GM21786 (cell line): ENCODE measurements at regions not wholly inside any gene's neighbourhood (a gene's known extent, or its start where the extent isn't known, plus 50 kb on each side); places are given as distances from the start of the nearest gene placed in this dataset.

ENCODE experiments used
- ATAC-seq: cut with Tn5 transposase; IDR thresholded peaks from one replicate; pipeline ENCODE4 v1.9.1; 2021; ENCODE audit not compliant: unreplicated experiment

DNA sequence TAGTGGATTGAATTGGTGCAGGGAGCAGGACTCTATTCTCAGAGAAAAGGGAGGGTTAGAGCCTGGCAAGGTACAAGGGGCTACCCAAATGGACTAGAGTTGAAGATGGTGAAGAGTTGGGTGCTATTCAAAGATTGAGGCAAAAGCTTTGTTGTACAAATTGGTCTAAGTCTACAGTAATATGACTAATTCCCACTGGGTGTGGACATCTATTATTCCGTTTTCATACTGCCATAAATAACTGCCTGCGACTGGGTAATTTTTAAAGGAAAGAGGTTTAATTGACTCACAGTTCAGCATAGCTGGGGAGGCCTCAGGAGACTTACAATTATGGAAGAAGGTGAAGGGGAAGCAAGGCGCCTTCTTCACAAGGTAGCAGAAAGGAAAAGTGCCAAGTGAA is 266.3 kb downstream of the TPBG start:
- no peak for ATAC-seq

DNA sequence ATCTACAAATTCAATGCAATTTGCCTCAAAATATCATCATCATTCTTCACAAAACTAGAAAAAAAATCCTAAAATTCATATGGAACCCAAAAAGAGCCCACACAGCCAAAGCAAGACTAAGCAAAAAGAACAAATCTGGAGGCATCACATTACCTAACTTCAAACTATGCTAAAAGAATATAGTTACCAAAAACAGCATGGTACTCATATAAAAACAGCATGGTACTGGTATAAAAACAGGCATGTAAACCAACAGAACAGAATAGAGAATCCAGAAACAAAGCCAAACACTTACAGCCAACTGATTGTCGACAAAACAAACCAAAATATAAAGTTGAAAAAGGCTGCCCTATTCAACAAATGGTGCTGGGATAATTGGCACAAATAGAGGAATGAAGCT is 278.1 kb downstream of the TPBG start:
- no peak for ATAC-seq

DNA sequence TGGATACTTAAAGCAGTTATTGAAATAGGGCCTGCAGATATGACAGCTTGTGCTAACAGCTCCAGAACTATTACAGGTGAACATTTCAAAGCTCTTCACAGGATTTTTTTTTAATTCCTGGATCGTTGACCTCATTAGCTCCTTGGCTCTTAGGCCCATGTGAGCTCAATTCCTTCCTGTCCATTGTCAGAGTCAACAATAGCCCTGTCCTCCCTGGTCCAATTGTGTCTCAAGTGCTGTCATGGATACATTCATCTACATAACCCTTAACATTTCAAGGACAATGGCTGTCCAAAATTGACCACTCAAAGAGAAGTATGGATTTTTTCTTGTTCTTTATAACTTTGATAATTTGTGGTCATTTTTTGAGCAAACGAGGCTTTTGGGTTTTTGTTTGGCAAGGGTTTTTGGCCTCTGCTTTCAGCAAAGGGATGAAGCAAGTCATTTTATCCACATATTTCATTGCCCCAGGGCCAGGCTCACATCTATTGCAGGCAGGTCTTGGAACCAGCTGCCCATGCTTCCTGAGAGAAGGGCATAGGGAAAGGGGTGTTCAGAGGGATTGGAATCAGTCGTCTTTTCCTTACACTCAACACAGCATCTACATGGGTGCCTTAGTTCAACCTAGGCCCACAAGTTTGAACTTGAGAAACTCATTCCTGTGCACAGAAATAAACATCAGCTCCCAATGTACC is 282.1 kb downstream of the TPBG start:
- no peak for ATAC-seq

DNA sequence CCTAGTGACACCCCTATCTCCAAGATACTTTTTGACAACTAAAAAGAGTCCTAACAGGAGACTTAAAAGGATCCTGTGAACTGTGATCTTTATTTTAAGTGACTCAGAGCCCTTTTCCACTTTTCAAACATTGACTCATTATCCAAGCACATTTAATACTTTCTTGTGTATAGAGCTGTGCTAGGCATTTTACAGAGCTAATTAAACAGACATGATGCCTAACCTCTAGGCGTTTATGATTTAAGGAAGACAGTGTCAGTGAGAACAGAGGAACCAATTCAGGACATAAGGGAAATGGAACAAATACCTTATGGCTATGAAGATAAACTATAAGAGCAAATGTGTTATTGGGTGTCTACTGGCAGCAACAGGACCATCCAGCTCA is 282.6 kb downstream of the TPBG start:
- ATAC-seq: no peak

DNA sequence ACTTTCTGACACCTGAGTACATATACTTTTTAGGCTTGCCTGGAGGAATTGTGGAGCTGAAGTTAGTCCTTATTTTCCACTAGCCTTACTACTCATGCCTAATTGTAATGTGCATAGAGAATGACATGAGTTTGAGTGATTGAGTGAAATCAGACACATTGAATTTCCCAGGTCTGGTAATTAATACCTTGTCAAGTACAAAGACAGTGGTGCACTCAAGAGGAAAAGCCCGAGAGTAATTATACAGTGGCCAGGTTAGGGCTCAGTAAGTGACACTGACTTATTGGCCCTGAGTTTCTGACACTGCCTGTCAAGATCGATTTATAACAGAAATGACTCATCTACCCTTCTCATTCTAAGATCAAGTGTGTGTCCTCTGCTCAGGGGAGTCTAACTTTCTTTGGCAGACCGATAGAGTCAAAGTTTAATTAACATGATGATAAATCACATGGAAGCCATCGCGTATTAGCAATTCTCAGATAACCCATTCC is 288.3 kb downstream of the TPBG start:
- no peak for ATAC-seq

DNA sequence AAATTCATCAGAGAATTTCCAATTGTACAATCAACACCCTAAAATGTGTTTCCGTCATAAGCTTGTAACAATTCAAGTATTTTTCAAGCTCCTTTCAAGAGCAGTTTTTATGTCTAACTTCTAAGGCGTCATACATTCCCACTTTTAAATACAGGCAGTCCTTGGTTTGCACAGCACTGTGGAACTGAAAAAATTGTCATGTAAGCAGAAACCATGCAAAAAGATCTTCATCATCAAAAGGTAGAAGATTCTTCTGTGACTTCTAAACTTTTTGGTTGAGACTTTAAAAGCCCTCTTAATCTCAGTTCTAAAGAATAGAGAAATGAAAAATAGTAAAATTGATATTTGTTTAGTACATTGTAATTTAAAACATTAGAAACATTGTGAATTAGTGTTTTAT is 315.6 kb downstream of the TPBG start:
- no peak for ATAC-seq

DNA sequence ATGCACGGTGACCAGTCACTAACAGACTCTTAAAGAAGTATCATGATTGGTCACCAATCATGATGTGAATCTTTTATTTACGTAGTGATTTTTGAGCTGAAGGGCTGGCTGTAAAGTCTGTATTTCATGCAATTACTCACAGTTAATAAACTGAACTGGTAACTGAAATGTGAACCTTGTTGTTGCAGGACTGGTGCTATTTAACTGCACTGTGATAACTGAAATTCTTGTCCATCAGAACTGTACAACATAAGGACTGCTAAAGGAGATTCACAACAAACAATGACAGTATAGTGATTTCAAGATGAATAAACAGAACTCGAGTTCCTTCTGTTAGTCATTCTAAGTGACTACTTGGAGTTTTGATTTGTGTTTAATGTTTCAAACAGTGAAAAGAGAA is 316.6 kb downstream of the TPBG start:
- ATAC-seq: no peak

DNA sequence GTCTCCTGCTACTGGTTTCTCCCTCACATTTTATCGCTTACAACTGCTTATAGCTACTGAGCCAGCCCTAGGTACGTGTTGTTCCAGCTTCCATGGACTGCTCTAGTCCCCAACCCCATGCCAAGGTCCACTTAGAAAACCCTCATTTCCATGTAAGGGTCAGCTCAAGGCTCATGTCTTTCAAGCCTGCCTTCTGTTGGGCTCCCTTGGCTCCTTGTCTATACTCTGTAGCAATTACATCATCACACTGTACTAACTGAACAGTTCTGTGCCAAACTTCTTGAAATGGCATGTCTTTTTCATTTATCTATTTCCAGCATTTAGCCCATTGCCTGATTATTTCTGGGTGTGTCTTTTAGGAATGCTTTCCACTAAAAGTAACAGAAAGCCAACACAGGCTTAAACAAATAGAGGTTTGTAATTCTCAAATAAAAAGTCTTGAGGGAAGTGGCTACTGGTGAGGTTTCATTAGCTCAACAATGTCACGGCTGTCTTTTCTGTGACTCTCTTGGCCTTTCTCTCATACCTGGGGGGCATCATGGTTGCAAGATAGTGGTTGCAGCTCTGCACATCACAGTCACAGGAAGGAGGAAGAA is 317.6 kb downstream of the TPBG start:
- no peak for ATAC-seq

DNA sequence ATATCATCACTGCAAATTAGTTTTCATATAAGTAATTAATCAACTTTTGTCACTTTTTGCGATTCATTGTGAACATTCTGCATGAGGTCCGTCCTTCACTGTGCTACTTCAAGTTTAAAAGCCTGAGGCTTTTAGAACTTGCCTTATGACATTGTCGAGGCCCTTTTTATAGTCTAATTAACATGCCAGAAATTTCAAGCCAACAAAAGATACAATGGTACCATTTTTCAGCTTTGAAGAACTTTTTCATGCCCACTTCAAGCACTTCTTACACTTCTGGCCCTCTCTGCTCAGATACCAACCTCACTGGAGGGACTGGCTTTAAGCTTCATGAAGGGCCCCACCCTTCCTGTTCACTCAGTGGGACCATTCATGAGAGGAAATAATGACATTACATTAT is 323.1 kb downstream of the TPBG start:
- no peak for ATAC-seq

DNA sequence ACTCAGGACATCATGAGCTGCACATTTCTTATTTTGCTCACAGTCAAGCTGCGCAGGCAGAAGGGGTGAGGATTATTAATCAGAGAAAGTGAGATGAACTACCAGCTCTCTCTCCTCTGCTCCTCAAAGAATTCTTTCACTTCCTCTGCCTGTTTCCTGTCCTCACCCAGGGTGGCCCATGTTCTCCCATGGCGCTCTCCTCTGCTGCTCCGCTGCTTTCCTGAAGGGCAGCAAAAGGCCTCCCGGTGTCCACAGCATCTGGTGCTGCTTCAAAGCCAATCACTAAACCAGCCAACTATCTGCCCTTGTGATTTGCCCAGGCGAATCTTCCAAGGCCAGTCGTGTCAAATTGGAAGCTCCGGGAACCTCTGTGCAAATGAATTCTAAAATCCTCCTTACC is 324.2 kb downstream of the TPBG start:
- ATAC-seq: no peak

DNA sequence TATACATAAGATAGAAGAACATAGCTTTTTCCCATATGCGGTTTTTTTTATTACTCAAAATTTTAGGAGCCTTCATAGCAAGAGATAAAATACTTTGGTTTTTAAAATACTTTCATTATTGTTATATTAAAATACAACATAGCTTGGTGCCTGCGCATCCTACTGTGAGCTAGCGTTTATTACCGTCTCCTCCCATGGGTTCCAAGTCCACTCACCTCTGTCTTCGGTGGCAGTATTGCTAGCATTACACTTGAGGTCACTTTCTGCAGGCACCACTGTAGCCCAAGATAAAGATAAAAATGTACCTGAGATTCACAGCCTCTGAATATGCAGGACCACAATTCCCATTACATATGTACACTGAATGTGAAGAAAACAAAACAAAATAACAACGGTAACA is 326.7 kb downstream of the TPBG start:
- no peak for ATAC-seq

DNA sequence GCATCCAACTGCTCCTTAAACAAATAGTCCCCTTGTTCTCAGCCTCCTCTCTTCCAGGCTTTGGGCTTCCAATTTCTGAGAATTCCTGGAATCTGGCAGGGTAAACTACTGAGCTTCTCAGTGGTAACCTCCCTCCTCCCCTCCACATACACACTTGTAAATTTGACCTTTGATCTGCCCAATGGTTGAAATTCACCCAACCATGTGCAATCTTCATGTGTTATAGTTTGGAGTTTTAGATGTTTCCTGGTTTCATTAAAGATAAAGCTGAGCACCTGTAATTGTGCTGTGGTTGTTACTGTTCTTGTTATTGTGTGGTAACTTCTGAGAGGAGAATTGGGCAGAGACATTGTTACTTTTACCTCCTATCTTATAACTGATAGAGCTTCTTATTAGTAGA is 328.4 kb downstream of the TPBG start:
- no peak for ATAC-seq

DNA sequence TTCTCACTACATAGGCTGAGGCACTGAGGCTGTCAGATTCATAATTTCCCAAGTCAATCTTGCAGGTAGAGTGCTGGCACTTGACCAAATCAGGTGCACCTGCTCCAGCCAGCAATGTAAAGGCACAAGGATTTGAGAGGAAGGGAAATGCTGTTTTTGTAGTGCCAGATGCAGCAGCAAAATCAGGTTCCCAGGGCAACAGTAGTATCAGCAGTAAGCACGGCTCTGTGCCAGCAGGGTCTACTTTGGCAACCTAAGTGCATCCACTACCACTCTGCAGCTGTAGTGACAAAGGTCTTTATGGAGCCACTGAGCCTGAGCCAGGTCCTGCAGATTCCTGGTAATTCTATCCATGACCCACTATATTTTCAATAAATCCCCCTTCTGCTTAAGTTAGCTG is 329.5 kb downstream of the TPBG start:
- ATAC-seq: no peak

DNA sequence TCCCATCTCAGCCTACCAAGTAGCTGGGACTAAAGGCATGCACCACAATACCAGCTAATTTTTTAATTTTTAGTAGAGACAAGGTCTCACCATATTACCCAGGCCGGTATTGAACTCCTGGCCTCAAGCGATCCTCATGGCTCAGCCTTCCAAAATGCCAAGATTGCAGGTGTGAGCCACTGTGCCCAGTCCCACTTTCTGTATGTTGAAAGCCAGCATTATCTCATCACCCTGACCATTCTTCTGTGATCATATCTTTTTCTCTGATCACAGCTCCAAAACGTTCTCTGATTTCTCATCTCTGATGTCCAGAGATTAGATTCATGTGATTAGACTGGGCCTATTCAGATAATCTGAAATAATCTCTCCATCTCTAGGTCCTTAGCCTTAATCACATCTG is 337.7 kb downstream of the TPBG start:
- ATAC-seq: no peak

DNA sequence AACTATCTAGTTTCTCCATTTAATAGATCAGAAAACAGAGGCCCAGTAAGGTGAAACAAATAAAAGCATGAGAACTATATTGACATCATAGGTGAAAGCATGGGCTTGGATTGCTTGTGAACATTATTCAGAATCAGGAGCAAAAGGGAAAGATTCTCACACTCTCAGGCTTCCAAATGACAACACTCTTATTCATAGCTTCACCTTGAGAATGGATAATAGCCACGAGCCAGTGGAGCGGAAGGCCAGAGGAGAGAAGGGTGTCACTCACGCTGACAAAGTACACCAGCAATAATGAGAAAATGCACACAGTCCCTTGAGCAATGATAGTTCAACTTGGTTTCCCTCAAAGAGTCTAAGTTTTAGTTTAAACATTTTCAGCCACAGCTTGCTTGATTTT is 339.0 kb downstream of the TPBG start:
- no peak for ATAC-seq

DNA sequence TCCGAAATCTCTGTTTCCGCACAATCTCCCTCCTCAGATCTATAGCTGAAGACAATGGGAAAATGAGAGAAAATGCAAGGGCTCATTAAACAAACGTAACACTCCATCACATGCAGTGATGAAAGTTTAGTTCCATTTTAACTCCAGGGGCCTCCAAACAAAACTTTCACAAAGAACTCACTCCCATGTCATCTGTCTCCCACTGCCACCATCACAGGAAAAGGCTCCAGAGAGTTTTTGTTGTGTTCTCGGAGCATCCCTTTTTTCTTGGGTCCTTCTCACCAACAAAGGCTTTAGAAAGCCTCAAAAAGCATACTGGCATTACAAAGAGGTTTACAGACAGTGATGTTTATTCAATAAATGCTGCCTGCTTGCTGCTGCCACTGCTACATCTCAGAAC is 339.6 kb downstream of the TPBG start:
- ATAC-seq: no peak

DNA sequence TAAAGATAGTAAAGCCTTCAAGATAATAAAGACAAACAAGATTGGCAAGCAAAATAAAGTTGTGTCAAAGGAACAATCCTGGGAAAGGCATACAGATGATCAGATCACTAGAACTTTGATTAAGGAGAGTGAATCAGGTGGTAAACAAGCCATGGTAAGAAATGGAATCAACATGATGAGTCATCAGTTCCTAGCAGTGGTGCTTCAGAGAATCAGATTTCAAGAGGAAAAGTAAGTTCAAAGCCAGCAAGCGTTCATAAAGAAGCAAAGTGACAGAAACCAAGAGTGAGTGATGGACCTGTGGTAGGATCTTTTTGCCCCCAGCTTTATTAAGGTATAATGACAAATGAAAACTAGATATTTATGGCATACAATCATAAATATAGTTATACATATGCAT is 340.4 kb downstream of the TPBG start:
- no peak for ATAC-seq

DNA sequence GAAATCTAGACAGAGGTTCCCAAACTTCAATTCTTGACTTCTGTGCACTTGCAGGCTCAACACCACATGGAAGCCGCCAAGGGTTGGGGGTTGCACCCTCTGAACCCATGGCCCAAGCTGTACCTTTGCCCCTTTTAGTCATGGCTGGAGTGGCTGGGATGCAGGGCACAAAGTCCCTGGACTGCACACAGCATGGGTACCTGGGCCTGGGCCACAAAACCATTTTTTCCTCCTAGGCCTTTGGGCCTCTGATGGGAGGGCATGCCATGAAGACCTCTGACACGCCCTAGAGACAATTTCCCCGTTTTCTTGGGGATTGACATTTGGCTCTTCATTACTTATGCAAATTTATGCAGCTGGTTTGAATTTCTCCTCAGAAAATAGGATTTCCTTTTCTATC is 342.0 kb downstream of the TPBG start:
- ATAC-seq: no peak

DNA sequence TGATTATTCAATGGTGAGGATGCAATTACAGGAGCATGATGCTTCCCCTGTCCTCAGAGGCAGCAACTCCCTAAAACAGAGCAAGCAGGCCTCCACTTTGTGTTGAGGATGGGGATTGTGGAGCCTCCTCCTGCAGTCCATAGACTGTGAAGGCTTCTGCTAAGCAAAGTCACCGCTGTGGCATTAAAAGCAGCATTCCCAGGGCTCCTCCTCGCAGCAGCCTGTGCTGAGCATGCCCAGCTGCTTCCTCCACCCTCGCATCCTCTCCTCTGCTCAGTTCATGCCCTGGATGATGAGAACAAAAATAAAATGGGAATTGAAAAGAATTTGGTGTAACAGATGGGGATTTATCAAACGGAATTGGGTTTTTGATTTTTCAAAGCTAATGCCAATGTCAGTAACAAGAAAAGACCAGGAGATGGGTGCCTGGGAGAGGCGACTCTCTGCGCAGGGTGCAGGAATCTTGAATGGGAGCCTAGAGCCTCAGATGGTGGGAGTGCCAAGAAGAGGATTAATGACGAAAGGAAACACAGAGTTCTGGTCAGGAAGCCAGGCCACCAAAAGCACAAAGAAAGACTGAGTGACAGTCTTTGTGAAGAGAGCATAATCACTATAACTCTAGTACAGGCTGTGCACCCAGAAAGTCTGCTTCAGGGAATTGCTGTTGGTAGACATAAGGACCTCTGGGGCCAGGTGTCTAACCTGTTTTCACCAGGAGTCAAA is 347.6 kb downstream of the TPBG start:
- ATAC-seq: no peak

DNA sequence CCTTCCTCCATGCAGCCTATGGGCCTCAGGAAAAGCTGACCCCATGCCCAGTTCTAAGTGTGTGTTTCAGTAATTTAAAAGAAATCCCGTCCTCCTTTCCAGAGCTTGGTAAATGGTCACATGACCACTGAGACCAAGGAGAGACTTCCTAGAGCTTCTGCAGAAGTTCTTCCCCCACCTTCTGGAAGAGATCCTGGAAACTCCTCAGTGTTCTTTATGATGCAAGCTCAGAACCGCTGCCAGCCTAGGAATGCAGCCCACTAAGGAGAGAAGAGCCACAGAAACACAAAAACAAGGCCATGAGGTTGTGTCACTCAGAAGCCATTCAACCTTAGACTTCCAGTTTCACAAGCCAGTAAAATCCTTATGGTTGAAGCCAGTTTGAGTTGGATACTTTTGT is 348.4 kb downstream of the TPBG start:
- ATAC-seq: no peak

DNA sequence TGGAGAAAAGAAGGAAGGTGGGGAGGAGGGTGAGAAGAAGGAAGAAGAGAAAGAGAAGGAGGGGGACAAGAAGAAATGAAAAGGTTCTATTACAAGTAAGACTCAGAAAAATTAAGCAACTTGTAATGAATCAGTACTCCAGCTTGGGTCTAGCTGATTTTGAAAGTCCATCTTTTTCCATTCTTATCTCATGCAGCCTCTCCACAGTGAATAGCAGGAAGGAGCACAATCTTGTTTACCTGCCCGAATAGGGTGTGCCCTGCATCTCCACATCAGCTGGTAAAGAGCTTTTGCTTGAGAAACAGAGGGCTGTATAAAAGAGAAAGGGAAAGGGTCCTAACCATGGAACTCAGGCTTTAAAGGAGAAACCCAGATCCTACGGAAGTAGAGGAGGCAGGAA is 348.8 kb downstream of the TPBG start:
- no peak for ATAC-seq

DNA sequence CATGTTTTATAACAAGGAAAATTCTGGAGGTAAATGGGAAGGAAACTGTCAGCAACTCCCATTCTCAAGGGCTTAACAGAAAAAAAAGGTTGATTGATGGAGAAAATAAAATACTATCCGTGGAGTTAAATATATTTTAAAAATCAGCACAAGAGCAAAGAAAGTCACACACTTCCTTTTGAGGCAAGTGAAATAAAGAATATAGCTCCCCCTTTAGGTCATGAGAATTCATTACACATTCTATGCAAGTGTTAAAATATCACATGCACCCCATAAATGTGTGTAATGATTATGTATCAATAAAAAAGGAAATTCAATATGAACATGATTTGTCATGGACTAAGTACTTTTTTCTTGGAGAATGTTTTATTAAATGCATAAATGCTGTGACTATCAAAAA is 349.2 kb downstream of the TPBG start:
- no peak for ATAC-seq
